GM23248 (cell line): ENCODE measurements at regions not wholly inside any gene's neighbourhood (a gene's known extent, or its start where the extent isn't known, plus 50 kb on each side); places are given as distances from the start of the nearest gene placed in this dataset.

Source experiments
- EZH2 ChIP-seq: fragments of 200-600 bp; sonication (generic); IDR thresholded peaks from 2 replicates; pipeline ENCODE4 v1.6.1; 2018; ENCODE audit warnings: antibody characterized with exemption, mild to moderate bottlenecking; ENCODE audit not compliant: insufficient read depth, poor library complexity, severe bottlenecking
- EZH2phosphoT487 ChIP-seq: fragments of 200-600 bp; sonication (generic); IDR thresholded peaks from 2 replicates; pipeline ENCODE4 v1.6.1; 2018; ENCODE audit warnings: antibody characterized with exemption, moderate library complexity, mild to moderate bottlenecking, low read depth; ENCODE audit not compliant: insufficient read depth

- TF ChIP-seq EZH2phosphoT487: no peak
- TF ChIP-seq EZH2: no peak
These were observed 1414.3 kb upstream of the B3GALT2 start for GRCh38 chr1:194600716-194601115.
